ENCODE measurements at regions not wholly inside any gene's neighbourhood (a gene's known extent, or its start where the extent isn't known, plus 50 kb on each side); places are given as distances from the start of the nearest gene placed in this dataset.

DNA sequence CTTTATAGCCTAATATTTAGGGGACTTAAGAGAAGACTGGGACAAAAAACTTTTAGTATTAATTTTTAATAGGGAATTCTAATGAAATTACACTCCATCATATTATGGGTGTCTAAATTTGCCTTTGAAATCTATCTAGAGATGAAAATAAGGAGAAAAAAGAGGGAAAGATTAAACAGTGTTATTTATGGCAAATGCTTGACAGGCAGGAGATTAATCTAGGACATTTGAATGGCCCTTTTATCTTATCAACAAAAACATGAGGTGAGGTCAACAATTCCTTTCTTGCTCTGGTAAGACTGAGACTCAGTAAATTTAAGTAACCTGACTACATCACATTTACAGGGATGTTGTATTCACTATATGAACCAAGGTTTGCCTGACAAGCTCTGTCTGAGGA is 852.8 kb upstream of the CTNND2 start:
- ChIA-PET POLR2A (no interaction called here), CTCF (no interaction called here)
- Histone ChIP-seq H3K9me3 (ENCODE audit: control insufficient read depth, insufficient read depth, low read depth, low read length) (no peaks in the 10 kb centered on the region), H3K4me1 (ENCODE audit: control insufficient read depth, insufficient read depth, low read length) (no peaks in the 10 kb centered on the region), H3K27ac (ENCODE audit: extremely low read depth, low read depth, low read length) (no peak overlapping the region), H3K36me3 (ENCODE audit: control insufficient read depth in 2 of 2, insufficient read depth in 1 of 2, low read length in 2 of 2) (no peaks in the 10 kb centered on the region), H3K4me3 (ENCODE audit: low read depth, low read length) (no peak overlapping the region)
- no peak for TF ChIP-seq ZBTB7A (tag by site-specific recombination; IDR thresholded peaks at IDR 0.05; ENCODE audit: low read depth)
- TF ChIP-seq, protein P1, sequence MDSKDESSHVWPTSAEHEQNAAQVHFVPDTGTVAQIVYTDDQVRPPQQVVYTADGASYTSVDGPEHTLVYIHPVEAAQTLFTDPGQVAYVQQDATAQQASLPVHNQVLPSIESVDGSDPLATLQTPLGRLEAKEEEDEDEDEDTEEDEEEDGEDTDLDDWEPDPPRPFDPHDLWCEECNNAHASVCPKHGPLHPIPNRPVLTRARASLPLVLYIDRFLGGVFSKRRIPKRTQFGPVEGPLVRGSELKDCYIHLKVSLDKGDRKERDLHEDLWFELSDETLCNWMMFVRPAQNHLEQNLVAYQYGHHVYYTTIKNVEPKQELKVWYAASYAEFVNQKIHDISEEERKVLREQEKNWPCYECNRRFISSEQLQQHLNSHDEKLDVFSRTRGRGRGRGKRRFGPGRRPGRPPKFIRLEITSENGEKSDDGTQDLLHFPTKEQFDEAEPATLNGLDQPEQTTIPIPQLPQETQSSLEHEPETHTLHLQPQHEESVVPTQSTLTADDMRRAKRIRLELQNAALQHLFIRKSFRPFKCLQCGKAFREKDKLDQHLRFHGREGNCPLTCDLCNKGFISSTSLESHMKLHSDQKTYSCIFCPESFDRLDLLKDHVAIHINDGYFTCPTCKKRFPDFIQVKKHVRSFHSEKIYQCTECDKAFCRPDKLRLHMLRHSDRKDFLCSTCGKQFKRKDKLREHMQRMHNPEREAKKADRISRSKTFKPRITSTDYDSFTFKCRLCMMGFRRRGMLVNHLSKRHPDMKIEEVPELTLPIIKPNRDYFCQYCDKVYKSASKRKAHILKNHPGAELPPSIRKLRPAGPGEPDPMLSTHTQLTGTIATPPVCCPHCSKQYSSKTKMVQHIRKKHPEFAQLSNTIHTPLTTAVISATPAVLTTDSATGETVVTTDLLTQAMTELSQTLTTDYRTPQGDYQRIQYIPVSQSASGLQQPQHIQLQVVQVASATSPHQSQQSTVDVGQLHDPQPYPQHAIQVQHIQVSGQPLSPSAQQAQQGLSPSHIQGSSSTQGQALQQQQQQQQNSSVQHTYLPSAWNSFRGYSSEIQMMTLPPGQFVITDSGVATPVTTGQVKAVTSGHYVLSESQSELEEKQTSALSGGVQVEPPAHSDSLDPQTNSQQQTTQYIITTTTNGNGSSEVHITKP (tag by site-specific recombination; IDR thresholded peaks at IDR 0.05), result no peak
- TF ChIP-seq, protein P2, sequence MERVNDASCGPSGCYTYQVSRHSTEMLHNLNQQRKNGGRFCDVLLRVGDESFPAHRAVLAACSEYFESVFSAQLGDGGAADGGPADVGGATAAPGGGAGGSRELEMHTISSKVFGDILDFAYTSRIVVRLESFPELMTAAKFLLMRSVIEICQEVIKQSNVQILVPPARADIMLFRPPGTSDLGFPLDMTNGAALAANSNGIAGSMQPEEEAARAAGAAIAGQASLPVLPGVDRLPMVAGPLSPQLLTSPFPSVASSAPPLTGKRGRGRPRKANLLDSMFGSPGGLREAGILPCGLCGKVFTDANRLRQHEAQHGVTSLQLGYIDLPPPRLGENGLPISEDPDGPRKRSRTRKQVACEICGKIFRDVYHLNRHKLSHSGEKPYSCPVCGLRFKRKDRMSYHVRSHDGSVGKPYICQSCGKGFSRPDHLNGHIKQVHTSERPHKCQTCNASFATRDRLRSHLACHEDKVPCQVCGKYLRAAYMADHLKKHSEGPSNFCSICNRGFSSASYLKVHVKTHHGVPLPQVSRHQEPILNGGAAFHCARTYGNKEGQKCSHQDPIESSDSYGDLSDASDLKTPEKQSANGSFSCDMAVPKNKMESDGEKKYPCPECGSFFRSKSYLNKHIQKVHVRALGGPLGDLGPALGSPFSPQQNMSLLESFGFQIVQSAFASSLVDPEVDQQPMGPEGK (tag by site-specific recombination; IDR thresholded peaks at IDR 0.05), result no peak
- no peak for TF ChIP-seq ZFHX2 (tag by site-specific recombination; conservative IDR thresholded peaks at IDR 0.05)
- no peak for TF ChIP-seq FEZF1 (tag by site-specific recombination; IDR thresholded peaks at IDR 0.05)
- TF ChIP-seq, protein P3, sequence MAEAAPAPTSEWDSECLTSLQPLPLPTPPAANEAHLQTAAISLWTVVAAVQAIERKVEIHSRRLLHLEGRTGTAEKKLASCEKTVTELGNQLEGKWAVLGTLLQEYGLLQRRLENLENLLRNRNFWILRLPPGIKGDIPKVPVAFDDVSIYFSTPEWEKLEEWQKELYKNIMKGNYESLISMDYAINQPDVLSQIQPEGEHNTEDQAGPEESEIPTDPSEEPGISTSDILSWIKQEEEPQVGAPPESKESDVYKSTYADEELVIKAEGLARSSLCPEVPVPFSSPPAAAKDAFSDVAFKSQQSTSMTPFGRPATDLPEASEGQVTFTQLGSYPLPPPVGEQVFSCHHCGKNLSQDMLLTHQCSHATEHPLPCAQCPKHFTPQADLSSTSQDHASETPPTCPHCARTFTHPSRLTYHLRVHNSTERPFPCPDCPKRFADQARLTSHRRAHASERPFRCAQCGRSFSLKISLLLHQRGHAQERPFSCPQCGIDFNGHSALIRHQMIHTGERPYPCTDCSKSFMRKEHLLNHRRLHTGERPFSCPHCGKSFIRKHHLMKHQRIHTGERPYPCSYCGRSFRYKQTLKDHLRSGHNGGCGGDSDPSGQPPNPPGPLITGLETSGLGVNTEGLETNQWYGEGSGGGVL (tag by site-specific recombination; IDR thresholded peaks at IDR 0.05), result no peak
- no peak for TF ChIP-seq ZBTB21 (tag by site-specific recombination; IDR thresholded peaks at IDR 0.05)
- TF ChIP-seq ZNF335 (tag by site-specific recombination; conservative IDR thresholded peaks at IDR 0.05), result no peak
- TF ChIP-seq, protein P4, sequence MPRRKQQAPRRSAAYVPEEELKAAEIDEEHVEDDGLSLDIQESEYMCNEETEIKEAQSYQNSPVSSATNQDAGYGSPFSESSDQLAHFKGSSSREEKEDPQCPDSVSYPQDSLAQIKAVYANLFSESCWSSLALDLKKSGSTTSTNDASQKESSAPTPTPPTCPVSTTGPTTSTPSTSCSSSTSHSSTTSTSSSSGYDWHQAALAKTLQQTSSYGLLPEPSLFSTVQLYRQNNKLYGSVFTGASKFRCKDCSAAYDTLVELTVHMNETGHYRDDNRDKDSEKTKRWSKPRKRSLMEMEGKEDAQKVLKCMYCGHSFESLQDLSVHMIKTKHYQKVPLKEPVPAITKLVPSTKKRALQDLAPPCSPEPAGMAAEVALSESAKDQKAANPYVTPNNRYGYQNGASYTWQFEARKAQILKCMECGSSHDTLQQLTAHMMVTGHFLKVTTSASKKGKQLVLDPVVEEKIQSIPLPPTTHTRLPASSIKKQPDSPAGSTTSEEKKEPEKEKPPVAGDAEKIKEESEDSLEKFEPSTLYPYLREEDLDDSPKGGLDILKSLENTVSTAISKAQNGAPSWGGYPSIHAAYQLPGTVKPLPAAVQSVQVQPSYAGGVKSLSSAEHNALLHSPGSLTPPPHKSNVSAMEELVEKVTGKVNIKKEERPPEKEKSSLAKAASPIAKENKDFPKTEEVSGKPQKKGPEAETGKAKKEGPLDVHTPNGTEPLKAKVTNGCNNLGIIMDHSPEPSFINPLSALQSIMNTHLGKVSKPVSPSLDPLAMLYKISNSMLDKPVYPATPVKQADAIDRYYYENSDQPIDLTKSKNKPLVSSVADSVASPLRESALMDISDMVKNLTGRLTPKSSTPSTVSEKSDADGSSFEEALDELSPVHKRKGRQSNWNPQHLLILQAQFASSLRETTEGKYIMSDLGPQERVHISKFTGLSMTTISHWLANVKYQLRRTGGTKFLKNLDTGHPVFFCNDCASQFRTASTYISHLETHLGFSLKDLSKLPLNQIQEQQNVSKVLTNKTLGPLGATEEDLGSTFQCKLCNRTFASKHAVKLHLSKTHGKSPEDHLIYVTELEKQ (tag by site-specific recombination; IDR thresholded peaks at IDR 0.05; ENCODE audit: borderline replicate concordance), result no peak
- no peak for TF ChIP-seq ZNF830 (tag by site-specific recombination; IDR thresholded peaks at IDR 0.05; ENCODE audit: low read depth)
- TF ChIP-seq, protein P5, sequence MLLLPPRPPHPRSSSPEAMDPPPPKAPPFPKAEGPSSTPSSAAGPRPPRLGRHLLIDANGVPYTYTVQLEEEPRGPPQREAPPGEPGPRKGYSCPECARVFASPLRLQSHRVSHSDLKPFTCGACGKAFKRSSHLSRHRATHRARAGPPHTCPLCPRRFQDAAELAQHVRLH (tag by site-specific recombination; IDR thresholded peaks at IDR 0.05), result no peak
- TF ChIP-seq, protein P6, sequence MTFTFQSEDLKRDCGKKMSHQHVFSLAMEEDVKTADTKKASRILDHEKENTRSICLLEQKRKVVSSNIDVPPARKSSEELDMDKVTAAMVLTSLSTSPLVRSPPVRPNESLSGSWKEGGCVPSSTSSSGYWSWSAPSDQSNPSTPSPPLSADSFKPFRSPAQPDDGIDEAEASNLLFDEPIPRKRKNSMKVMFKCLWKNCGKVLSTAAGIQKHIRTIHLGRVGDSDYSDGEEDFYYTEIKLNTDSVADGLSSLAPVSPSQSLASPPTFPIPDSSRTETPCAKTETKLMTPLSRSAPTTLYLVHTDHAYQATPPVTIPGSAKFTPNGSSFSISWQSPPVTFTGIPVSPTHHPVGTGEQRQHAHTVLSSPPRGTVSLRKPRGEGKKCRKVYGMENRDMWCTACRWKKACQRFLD (tag by site-specific recombination; IDR thresholded peaks at IDR 0.05), result no peak
